HG02798 (cell line): ENCODE measurements at regions not wholly inside any gene's neighbourhood (a gene's known extent, or its start where the extent isn't known, plus 50 kb on each side); places are given as distances from the start of the nearest gene placed in this dataset.
"Not testable (repeated sequence)": the region's sequence is repeated elsewhere in the genome, so short reads cannot be mapped to it uniquely, and the experiment has no call there.

Source experiments
- ATAC-seq: cut with Tn5 transposase; IDR thresholded peaks from one replicate; pipeline ENCODE4 v1.9.1; 2021; ENCODE audit warnings: mild to moderate bottlenecking; ENCODE audit not compliant: unreplicated experiment, poor library complexity

DNA sequence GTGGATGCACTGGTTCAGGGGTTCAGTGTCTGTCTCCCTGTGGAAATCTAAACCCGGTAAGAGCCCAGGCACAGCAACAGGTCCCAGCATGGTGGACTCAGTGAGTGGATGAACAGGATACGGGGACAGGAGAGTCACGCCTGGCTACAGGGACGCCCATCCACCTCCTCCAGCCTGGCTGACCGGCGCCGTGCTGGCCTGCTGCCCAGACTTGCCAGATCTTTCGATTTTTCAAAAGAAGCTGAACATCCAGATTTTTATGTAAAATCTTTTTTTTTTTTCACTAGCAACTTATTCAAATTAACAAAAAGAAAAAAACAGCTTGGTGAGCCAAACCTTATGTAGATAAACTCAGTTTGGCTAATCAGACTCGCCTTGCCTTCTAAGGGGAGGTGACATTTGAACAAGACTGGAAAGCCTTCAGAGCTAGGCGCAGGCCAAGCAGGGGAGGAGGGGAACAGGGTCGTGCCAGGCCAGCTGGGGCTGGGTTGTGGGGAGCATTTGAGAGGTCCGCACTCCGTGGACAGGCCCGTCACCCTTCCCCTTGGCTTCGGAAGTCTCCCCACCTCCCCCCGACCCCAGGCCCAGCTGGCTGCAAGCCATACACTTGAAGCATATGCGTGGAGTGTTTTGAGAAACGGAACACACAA, 87.8 kb upstream of the NCOR2 start:
- no peak for ATAC-seq

DNA sequence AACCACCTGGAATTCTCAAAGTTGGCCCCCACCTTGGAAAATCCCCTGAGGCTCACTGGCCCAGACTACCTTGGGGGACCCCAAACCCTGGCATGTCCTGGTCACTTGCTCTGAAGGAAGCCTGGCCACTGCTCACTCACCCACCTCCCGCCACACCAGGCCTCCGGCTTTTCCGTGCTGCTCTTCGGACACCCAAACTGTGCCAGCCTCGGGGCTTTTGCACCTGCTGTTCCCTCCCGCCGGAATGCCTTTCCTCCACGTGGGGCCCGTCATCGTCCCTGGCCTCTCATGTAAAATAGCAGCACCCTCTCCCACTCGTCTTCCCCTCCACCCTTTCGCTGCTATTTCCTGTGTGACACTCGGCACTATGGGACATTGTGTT, 87.2 kb upstream of the NCOR2 start:
- ATAC-seq, result no peak

DNA sequence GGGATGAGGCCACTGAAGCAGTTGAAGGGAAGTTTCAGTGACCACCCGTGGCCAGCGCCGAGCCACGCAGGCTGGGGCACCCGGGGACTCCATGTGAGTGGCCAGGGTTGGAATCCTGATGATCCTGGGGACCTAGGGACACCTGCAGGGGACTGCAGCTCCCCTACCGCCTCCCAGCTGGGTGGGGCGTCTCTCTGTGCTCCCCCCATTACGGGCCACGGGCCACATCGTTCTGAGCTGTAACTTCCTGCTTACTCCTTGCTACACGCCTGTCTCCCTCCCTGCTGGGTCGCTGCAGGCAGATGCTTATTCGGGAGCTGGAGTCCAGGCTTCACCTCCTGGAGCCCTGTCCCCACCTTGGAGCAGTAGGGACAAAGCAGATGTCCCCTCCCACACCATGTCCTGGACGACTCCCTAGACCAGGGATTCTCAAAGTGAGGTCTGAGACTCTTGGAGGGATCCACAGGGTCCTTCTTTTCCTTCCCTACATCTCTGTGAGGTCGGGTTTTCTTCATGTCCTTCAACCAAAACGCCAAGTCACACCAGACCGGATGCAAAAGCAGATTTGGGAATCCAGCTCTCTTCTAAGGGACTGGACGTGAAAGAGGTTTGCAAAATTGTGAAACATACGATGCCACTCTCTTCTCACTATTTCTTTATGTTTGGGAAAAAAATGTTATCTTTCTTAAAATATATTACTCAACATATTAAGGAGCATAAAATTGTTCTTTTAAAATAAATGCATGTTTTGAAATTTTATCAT, 85.9 kb upstream of the NCOR2 start:
- no peak for ATAC-seq

DNA sequence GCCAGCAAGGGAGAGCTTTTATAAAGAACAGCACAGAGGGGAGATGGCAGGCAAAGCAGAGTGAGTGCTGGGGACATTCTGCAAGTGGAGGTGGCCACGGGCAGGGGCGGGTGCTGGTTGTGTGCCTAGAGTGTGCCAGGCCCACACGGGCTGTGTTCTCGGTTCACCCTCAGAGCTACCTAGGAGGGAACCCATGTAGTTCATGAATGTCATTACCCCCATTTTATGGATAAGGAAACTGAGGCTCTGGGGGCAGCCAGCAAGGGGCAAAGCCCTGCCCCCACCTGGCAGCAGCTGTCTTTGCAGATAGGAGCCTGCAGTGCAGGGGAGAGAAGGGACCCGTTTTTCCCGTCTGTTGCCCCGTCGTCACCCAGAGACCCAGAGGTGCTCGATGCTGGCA, 85.2 kb upstream of the NCOR2 start:
- no peak for ATAC-seq

DNA sequence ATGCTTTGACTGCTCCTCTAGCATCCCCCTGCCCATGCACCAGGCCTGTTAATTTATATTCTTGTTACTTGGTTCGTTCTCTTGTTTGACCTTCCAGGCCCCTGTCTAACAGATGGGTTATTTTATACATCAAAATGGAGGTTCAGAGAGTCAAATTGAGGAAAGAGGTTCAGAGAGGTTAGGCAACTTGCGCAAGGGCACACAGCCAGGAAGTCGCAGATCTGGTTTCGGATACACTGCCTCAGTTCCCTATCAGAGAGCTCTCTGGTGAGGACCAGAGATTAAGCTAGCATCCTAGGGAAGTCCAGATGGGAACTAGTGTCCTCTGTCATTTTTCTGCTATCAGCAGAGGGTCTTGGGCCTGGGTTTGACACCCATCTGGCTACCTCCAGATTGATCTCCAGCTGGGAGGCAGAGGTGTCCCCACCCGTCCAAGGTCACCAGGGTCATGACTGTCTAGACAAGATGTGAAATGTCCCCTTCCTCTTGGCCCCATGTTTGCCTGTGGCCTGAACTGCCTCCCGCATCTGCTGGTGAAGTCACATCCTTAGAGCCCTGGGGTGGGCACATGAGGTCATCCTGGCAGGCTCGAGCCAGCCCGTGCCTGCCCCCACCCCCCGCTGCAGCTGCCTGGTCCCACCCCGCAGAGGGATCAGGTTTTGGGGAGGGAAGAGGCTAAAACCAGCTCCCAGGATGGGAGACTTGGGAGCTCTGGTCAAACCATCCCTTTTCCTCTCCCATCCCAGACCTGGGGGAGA, 84.3 kb upstream of the NCOR2 start:
- no peak for ATAC-seq

DNA sequence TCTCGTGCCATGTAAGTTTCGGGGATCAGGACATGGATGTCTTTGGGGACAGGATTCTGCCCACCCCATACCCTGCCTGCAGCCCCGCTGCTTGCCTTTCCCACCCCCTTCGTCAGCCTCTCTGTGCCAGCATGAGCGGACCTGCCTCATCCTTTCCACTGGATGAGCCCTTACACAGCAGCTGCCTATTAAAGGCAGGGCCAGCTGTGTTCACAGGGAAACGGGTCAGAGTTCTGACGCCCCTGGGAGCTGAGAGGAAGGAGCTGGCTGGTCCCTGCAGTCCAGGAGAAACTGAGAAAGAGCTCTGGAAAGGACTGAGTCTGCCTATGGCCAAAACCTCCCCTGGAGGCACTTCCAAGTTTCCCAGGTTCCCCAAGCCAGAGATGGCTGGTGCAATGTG, 83.5 kb upstream of the NCOR2 start:
- no peak for ATAC-seq

DNA sequence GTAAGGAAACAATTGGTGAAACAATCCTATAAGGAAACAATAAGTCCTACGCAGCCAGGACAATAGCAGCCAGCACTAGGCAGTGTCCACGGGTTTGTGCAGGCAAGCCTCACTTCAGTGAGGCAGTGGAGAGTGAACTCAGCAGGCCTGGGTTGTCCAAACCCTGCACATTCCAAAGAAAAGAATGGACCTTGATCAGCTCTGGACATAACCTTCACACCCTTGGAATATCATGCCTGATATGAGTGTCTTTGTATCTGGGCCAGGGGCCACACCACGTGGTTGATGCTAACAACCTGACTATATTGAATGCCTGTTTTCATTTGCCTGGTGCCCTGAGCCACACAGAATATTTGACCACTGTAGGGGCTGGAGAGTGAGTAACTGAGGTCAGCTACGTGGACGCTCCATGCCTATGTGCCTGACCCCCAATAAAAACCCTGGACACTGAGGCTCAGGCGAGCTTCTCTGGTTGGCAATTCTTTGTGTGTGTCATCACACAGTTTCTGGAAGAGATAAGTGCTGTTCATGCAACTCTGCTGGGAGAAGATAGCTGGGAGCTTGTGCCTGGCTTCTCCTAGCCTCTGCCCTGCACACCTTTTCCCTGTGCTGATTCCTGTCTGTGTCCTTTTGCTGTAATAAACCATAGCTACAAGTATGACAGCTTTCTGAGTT, 81.4 kb upstream of the NCOR2 start:
- ATAC-seq, result no peak

DNA sequence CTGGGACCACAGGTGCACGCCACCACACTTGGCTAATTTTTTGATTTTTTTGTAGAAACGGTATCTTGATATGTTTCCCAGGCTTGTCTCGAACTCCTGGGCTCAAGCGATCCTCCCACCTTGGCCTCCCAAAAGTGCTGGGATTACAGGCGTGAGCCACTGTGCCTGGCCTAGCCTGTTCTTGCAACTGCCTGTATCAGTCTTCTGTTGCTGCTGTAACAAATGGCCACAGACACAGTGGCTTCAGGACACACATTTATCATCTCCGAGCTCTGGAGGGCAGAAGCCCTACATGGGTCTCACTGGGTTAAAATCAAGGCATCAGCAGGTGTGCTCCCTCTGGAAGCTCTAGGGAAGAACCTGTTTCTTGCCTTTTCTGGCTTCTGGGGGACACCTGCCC, 79.9 kb upstream of the NCOR2 start:
- ATAC-seq, result no peak

DNA sequence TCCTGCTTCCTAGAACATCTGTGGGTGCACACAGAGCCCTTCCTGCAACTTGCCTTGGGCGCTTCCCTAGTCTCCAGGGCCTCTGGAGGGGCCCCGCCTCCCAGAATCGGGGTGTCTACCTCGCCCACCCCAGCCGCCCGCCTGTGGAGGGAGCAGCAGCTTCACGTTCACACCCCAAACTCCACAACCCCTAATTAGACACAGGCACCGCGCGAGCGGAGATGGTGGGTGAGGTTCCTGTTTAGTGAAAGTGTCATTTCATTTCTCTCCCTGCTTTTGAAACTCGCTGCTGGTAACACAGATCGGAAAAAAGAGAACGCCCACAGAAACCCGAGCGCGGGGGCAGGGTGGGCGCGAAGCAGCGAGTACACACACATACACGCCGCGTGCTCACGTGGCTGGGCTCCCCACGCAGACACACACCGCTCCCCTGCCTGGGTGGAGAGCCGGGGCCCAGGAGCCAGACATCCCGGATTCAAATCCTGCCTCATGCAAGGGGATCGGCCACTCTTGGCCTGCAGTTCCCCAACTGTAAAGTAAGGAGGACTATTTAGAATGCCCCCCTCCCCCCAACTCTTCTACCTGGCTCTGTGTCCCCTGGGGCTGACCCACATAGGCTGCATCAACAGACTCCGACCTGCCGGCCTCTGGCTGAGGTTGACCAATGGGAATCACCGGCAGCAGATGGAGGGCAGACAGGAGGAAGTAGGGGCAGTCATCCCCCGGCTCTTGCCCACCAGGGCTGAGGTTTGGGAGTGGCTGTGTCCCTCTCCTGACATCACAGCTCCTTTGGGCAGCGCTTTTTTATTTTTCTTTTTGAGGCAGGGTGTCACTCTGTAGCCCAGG, 79.2 kb upstream of the NCOR2 start:
- no peak for ATAC-seq

DNA sequence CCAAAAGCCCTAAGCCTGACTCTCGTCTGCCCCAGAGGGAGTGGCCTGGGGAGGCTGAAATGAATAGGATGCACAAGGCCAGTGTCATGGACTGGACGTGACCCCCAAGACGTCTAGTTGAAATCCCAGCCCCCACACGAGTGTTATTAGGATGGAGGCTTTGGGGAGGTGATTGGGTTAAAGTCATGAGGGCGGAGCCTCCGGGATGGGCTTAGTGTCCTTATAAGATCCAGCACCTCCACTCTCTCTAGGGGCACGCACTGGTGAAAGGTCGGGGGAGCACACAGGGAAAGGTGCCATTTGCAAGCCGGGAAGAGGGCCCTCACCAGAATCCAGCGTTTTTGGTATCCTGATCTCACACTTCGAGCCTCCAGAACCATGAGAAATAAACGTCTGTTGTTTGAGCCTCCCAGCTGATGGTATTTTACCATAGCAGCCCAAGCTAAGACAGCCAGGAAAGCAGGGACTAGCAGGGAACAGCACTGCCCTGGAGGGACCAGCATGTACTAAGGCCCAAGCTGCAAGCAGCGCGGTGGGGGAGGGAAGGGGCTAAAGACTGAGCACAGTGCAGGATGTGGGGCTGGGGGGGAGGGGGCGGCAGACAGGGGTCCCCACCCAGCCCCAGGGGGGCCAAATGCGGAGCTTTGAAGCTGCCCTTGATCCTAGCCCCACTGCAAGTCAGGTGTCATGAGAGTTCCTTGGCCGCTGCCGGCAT, 78.3 kb upstream of the NCOR2 start:
- ATAC-seq, result no peak

DNA sequence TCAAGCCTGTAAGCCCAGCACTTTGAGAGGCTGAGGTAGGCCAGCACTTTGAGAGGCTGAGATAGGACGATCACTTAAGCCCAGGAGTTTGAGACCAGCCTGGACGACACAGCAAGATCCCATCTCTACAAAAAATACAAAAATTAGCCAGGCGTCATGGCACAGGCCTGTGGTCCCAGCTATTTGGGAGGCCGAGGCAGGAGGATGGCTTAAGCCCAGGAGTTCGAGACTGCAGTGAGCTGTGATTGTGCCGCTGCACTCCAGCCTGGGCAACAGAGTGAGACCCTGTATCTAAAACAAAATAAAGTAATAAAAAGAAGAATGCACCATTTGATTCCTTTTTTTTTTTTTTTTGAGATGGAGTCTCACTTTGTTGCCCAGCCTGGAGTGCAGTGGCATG, 76.4 kb upstream of the NCOR2 start:
- ATAC-seq, result not testable (repeated sequence)

DNA sequence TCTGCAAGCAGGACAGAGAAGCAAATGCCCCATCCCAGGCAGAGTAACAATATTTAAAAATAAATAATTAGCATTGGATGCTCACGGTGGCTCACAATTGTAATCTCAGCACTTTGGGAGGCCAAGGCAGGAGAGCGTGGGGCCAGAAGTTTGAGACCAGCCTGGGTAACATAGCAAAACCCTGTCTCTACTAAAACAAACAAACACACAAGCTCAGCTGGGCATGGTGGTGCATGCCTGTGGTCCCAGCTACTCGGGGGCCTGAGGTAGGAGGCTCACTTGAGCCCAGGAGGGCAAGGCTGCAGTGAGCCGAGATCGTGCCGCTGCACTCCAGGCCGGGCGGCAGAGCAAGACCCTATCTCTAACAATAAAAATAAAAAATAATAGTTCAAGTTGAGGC, 74.7 kb upstream of the NCOR2 start:
- ATAC-seq, result no peak

DNA sequence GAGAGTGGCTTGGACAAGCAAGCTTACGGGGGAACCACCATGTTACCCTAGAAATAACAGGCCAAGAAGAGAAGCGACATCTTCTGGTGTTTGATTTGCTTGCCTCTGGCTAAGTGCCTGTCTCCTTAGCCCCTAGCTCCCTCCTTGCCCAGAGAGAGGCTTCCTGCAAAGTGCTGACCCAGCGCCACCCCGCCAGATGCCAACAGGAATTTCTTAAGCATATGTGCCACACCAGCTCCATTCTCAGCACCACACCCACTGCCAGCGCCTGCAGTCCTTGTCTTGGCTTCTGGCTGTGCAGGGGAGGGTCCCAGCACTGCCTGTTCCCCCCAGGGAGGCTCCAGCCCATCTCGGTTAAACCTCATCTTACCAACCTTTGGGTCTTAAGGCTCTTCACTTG, 74.2 kb upstream of the NCOR2 start:
- no peak for ATAC-seq

DNA sequence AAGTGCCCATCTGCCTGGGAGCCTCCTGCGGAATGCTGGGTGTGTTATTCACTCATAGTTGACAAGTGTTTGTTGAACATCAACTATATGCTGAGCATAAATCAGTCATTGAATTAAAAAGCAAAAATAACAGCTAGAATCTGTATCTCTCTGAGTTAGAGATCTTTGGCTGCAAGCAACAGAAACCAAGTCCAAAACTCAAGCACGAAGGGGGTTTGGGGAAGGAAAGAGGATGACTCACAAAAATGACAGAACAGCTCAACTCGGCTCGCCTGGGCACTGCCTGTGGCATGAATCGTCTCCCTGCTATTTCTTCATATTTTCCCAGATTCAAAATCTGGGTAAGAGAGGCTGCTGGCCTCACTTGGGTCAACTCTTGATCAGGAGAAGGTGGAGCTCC, 72.6 kb upstream of the NCOR2 start:
- ATAC-seq, result no peak

DNA sequence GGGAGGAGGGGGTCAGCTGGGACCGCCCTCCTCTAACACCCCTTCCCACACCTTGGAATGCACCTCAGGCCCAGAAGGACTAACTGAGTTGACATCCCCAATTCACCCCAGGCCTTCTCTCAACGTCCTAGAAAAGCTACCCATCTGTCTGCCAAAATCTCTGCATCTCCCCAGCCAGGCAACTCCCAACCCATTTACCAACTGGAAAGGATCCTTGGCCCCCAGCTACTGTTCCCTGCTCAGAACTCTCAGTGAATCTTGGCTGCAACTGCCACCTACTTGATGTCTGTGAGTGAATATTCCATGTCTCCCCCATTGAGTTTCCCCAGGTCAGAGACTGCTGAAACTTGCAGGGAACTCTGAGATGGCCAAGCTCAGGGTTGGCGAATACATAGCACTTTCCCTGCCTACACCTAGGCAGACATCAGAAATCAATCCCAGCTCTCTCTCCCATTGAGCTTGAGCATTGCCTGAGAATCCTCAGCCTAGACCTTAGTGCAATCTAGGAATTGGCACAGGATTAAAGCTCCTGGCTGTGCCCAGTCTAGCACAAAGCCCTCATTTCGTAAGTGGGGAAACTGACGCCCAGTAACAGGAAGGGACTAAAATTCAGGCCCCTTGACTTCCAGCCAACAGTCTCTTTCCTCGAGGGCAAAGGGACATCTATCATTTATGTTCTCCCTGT, 71.9 kb upstream of the NCOR2 start:
- ATAC-seq, result no peak

DNA sequence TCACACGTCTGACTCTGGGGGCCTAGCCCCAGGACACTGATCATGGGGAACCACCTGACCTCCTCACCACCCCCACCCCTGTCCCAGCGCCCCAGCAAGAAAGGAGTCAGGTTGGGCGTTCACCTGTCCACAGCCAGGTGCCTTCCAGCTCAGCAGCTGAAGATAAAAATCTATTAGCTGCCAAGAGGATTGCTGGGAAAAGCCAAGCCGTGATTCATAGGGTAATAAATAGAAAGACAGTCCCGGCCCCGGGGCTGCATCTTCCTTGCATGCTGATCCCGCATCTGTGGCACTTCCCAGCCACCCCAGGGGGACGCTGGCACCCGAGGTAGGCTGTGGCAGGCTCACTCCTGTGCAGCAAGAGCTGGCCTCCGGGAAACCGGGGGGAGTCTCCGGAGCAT, 70.2 kb upstream of the NCOR2 start:
- no peak for ATAC-seq

DNA sequence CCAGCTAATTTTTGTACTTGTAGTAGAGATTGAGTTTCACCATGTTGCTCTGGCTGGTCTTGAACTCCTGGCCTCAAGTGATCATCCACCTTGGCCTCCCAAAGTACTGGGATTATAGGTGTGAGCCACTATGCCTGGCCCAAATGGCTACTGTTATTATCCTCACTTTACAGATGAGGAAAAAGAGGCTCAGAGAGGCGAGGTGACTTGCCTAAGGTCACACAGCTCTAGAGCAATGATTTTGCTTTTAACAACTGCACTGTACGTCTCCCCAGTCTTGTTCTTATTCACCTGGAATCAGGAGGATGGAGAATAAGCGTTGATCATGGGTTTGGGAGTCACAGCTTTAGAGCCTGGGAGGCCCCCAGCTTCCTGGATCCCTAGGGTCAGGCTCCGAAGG, 69.8 kb upstream of the NCOR2 start:
- ATAC-seq, result no peak

DNA sequence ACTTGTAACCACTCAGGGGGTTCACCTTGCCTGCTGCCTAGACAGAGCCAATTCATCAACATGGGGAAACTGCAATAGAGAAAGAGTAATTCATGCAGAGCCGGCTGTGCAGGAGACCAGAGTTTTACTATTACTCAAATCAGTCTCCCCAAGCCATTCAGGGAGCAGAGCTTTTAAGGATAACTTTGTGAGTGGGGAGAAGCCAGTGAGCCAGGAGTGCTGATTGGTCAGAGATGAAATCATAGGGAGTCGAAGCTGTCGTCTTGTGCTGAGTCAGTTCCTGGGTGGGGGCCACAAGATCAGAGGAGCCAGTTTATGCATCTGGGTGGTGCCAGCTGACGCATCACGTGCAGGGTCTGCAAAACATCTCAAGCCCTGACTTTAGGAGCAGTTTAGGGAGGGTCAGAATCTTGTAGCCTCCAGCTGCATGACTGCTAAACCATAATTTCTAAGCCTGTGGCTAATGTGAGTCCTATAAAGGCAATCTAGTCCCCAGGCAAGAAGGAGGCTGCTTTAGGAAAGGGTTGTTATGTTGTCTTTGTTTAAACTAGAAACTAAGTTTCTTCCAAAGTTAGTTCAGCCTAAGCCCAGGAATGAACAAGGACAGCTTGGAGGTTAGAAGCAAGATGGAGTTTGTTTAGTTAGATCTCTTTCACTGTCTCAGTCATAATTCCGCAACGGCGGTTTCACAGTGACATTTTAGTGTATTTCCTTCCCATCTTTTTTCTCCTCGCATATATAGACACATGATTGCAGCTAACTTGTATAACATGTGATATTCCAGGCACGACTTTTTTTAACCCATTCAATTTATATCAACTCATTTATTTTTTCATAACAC, 68.9 kb upstream of the NCOR2 start:
- ATAC-seq, result no peak
